ENCODE measurements at regions not wholly inside any gene's neighbourhood (a gene's known extent, or its start where the extent isn't known, plus 50 kb on each side); places are given as distances from the start of the nearest gene placed in this dataset.
"Not testable (repeated sequence)": the region's sequence is repeated elsewhere in the genome, so short reads cannot be mapped to it uniquely, and the experiment has no call there.

DNA sequence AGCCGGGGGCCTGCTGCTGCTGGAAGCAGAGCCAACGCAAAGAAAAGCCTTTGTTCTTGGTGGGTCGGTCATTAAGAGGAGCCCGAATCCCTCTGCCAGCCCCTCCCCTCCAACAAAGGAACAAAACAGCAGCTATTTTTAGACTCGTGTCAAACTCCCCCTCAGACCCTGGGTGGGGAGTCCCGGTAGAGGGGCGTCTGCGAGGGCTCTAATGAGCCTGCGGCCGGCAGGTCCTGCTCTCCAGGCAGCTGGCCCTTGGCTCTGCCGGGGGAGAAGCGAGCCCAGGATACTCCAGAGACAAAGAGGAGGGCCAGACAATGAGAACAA is 114.0 kb downstream of the LHX2 start:
- no peak for DNase-seq (ENCODE audit: low spot score)

DNA sequence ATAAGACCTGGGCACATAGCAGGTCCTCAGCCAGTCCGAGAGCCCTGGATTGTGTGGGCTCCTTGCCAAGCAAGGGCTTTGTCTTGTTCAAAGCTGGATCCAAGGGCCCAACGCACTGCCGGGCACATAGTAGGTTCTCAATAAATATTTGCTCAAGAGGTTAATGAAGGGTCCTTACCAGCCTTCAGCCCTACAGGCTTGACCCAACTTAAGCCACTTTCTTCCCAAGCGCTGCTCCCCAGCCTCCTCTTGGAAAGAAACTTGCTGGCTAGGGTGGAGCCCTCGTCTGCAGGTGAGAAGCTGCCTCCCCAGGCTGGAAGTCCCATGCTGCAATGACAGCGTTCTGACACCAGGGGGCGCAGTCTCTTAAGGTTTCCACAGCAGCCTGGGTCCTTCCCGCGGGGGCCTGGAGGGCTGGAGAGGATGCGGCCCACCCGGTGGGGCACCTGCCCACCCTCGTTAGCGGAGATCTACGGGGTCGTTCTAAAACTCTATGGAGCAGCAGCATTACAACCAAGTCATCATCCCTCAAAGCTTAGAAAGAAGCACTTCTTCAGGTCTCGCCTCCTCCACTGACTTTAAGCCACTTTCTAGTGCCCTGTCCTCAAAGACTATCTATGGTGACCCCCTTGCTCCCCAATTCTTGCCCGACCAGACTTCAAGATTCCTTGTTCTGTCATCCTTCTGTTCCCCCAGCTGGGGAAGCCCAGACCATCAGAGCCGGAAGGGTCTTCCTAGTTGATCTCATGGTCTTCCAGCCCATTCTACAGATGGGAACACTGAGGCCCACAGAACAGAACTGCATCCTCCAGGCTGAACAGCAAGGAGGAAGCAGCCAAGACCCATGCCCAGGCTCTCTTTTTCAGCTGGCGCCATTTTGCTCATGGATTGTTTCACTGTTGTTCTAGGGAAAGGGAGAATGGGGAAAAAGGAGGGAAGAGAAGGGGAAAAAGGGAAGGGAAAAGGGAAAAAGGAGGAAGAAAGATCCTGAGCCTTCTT is 115.4 kb downstream of the LHX2 start:
- peak; percentile 69 for DNase-seq (ENCODE audit: low spot score)

DNA sequence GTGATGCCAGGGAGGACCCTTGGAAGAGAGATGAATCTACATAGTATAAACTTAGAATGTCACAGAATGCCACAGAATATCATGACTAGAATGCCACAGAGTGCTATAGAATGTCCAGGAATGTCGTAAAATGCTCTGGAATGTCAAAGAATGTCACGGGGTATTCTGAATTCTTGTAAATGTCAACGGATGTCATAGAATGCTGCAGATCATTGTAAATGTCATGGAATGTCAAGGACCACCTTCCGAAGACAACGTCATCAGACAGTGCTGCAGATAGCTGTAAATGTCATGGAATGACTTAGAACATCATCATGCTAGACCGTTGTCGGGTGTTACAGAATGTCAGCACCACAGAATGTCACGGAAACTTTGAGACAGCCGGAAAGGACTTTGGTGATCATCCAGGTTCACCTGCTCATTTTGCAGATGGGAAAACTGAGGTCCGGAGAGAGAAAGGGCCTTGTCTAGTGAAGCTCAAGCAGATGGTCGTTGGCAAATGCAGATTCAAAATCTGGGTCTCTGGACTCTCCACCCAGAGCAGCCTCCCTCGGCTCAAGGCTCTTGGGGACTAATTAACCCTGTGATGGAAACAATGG is 117.1 kb downstream of the LHX2 start:
- DNase-seq (ENCODE audit: low spot score) = no peak

DNA sequence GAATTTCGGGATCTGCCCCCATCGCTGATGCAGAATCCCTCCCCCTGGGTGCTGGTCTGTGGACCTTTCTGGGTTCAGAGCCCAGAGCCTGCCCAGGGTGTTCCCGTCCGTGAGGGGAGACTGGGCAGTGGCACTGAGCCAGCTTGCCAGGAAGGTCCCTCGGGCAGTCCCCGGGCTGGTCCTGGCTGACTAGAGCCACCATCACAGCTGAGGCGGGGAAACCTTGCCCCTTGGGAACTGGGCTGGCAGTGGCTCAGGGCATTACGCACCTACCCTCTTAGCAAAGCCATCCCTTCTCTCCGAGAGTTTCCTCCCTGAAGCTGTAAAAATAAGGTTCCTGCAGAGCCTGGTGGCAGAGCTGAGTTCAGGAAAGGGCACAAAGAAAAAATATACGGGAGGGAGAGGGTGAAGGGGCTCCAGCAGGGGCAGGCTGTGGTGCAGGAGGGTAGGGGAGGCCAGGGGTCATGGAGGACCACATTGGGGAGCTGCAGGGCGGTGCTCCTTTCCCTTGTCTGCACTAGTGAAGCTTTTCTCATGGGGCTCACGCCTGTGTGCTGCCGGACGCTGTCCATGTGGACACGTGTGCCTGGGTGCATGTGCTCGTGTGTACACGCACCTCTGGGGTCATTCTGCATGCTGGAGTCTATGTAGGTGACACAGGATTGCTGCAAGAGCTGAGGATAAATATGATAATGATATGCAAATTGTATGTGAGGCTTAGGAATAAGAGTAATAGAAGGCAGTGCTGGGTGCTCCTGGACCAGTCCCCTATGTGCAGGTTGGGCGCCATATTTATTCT is 118.9 kb downstream of the LHX2 start:
- DNase-seq (ENCODE audit: low spot score) = no peak

DNA sequence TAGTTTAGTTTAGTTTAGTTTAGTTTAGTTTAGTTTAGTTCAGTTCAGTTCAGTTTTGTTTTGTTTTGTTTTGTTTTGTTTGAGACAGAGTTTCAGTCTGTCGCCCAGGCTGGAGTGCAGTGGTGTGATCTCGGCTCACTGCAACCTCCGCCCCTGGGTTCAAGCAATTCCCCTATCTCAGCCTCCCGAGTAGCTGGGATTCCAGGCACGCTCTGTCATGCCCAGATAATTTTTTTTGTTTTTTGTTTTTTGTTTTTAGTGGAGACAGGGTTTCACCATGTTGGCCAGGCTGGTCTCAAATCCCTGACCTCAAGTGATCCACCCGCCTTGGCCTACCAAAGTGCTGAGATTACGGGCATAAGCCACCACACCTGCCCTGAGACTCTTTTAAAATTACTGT is 120.0 kb downstream of the LHX2 start:
- not testable (repeated sequence) for DNase-seq (ENCODE audit: low spot score)

DNA sequence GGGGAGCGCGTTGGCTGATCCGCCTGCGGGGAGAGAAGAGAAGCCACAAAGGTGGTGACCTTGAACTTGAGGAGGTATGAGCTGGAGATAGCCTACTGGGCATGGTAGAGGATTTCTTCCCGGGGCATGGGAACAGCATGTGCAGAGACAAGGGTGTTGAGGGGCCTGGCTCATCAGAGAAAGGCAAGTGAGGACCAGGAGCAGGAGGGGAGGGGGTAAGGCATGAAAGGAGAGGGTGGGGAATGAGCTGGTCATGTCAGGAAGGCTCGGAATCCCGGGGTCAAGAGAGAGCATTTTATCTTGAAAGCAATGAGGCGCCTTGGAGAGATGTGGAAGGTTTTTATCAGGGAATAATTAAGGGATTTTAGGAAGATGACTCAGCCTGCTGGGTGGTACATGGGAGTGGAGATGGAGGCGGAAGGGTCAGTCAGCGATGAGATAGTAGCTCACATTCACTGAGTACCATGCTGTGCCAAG is 121.1 kb downstream of the LHX2 start:
- no peak for DNase-seq (ENCODE audit: low spot score)

DNA sequence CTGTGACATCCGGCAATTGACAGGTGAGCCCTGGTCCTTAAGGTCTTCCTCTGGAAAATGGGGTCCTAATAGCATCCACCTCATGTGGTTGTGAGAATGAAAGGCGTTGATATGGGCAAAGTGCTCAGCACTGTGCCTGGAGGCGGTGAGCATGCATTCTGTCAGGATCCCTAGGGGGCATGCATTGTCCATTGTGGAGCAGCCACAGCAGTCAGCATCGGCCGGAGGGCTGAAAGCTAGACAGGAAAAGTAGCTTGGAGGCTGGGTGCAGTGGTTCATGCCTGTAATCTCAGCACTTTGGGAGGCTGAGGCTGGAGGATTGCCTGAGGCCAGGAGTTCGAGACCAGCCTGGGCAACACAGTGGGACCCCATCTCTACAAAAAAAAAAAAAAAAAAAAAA is 122.2 kb downstream of the LHX2 start:
- peak; percentile 54 for DNase-seq (ENCODE audit: low spot score)

DNA sequence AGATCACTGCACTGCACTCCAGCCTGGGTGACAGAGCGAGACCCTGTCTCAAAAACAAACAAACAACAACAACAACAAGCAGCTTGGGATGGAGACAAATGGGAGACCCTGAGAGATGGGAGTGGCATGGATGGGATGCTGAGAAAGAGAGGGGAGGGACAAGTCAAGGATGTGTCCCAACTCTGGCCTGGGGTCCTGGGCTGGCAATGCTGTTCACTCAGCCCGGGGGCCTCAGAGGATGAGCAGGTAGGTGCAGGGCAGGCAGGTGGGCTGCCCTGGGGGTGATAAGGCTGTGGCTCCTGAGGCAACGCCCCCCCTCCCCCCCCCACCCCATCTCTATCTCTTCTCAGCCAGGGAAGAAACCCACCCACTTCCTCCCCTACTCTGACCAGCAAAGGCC is 123.0 kb downstream of the LHX2 start:
- no peak for DNase-seq (ENCODE audit: low spot score)

DNA sequence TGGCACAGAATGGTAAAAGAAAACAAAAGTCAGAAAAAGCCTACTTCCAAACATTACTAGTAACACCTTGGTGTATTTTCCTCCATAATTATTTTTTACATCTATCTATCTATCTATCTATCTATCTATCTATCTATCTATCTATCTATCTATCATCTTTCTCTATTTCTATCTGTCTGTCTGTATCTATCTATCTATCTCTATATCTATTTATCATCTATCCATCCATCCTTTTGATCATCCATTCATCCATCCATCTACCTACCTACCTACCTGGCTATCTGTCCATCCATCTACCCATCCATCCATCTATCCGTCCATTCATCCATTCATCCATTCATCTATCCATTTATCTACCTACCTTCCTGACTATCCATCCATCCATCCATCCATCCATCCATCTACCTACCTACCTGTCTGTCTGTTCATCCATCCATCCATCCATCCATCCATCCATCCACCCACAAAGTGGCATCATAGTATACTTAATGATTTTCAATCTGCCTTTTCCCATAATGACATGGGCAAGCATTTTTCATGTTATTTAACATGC is 121.9 kb upstream of the NEK6 start:
- no peak for DNase-seq (ENCODE audit: low spot score)

DNA sequence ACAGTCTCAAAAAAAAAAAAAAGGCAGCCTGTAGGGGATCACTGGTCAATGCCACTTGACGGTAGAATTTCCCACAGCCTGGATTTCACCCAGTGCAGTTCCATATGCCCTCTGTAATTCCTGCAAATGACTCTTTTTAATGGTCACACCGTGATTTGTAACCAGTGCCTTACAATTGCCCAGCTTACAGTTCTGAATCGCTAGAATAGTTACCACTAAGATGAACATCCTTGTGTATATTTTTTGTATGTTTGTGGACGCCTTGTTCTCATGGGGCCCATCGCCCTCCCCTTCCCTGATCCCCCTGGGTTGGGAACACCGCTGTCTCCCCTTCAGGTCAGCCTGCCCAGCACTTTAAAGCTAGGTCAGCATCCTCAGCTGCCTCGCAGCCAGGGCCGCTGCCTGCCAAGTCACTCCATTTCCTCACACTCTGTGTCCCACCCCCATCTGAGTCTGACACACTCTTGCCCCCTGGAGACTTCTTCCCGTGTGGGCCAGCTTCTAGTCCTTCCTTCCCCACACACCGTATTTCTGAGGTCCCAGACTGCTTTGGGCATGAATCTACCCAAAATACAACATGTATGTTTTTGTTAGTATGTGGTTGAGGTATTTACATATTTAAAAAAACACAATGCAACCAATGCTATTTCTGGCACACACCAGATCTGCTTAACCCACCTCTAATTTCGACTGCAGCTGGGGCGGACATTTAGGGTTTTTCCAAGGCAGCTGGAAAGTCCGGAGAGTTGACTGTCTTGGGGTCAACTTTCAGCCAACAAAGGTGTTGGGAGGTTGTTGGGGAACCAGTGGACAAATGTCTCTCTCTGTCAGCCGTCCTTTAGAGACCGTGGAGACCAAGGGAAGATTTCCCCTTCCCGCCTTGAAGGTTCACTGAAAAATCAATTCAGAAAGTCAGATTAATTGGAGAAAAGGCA is 120.5 kb upstream of the NEK6 start:
- no peak for DNase-seq (ENCODE audit: low spot score)

DNA sequence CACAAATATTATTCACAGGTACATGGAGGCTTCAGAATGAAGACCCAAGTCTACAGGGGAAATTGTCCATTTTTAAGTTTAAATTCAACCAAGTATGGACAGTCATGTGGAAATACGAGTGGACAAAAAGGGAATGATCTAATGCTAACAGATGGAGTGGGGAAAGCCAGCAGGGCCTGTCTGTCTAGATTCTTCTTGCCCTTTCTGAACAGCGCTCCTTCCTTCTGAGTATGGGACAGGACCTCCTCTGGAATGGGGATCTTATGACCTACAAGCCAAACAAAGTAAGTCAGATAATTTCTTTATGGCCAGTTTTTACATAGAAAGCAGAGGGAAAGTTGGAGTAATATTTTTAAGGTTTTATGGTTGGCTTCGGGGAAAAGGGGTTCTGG is 119.8 kb upstream of the NEK6 start:
- DNase-seq (ENCODE audit: low spot score) = no peak

DNA sequence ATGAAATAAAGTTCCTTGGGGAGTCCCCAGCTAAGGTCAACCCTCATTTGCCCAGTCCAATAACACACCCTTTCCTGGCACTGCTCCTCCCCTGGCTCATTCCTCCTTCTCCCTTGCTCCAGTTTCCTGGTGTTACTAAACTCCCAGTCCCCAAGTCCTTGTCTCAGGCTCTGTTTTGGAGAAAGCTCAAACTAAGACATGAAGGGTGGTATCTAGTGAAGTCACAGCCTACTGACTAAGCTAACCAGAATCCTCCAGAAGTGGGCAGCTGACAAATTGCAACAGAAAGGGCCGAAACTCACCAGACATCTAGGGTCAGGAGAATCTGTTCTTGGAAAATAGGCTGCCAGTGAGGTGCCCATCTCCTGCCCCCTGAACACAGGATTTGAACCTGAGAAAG is 118.7 kb upstream of the NEK6 start:
- peak; percentile 80 for DNase-seq (ENCODE audit: low spot score)

DNA sequence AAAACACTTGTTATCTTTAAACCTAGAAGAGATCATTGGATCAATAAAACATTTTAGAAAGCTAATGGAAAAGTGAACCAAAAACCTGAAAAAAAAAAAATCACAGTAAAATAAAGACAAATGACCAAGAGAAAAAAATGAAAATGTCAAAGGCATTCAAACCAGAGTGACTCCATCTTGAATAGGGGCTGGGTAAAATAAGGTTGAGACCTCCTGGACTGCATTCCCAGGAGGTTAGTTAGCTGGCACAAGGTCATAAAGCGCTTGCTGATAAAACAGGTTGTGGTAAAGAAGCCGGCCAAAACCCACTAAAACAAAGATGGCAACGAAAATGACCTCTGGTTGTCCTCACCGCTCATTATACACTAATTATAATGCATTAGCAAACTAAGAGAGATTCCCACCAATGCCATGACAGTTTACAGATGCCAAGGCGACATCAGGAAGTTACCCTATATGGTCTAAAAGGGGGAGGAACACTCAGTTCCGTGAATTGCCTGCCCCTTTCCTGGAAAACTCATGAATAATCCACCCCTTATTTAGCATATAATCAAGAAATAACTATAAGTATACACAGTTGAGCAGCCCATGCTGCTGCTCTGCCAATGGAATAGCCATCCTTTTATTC is 116.7 kb upstream of the NEK6 start:
- DNase-seq (ENCODE audit: low spot score) = no peak

DNA sequence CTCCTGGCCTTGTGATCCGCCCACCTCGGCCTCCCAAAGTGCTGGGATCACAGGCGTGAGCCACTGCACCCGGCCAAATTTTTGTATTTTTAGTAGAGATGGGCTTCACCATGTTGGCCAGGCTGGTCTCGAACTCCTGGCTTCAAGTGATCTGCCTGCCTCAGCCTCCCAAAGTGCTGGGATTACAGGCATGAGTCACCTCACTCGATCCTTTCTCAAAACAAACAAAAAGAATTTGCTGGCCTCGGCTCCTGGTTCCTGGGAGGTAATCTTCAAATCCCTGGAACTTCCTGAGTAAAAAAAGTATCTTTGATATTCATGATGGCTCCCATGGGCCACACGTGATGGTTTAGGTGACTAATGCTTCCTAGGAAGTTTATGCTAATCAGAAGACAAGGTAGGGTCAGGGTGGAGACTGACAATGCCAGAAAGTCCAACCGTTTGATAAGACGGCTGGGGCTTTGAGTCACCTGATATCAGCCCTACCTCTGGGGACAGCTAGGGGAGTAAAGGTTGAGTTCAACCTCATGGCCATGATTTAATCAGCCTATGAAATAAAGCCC is 113.1 kb upstream of the NEK6 start:
- DNase-seq (ENCODE audit: low spot score) = not testable (repeated sequence)

DNA sequence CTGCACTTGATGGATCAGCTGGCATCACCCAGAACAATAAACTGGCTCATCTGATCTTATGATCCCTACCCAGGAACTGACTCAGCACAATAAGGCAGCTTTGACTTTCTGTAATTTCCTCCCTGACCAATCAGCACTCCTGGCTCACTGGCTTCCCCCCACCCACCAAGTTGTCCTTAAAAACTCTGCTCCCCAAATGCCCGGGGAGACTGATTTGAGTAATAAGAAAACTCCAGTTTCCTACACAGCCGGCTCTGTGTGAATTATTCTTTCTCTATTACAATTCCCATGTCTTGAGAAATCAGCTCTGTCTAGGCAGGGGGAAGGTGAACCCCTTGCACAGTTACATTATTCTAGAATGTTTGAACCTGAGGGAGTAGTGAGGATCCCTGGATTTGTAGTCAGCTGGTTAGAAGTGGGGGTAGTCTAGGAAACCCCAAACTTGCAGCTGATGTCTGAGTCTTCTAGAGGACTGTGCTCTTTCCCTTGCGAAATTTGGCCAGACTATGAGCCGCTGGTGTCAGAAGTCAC is 111.7 kb upstream of the NEK6 start:
- no peak for DNase-seq (ENCODE audit: low spot score)

DNA sequence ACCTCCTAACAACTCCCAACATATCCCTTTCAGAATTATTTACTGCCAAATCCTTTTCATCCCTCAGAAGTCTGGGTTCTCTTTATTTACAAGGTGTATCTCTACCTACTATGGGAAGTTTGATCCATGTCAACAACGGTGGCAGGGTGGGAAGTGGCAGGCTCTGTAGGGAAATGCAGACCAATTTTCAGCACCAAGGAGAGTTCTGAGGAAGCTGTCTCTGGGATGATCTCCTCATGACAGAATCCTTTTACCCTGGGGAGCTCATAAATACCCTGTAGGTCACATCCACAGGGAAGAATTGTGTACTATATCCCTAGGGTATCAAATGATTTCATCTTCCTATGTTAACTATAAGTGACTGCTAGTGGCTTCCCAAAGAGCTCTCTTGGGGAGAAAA is 107.8 kb upstream of the NEK6 start:
- peak; percentile 25 for DNase-seq (ENCODE audit: low spot score)

DNA sequence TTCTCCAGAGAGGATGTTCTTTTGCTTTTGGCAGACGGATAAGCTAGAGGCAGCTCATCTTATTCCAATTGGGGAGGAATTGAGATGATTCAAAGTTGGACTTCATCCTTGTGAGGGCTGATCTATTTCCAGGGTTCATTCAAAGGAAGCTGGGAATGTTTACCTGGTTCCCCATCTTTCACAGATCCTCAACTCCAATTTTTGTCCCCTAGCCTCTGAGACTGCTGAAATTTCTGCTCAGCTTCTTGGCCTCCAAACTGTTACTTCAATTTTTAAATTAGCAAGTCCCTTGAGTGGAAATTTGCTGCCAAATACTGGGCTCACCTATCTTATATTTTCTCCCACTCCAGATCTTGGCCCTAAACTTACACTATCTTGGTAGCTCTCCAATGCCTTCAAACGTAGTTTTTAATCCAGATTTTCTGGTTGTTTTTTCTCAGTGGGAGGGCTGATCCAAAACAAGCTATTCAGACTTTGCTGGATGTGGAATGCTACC is 93.9 kb upstream of the NEK6 start:
- no peak for DNase-seq (ENCODE audit: low spot score)

DNA sequence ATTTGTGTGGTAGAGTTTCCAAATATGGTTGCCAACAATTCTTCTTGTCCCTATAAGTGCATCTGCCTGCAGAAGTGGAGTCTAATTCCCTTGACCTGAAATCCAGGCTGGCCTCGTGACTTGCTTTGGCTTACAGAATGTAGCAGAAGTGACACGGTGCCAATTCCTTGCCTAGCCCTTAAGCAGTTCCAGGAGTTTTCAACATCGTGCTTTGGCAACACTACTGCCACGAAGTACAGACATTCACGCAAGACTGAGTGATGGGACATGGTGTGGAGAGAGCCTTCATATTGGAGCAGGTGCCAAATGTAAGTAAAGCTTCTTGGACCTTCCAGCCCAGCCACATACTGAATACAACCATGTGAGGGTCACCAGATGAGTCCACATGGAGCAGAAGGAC is 92.9 kb upstream of the NEK6 start:
- no peak for DNase-seq (ENCODE audit: low spot score)

DNA sequence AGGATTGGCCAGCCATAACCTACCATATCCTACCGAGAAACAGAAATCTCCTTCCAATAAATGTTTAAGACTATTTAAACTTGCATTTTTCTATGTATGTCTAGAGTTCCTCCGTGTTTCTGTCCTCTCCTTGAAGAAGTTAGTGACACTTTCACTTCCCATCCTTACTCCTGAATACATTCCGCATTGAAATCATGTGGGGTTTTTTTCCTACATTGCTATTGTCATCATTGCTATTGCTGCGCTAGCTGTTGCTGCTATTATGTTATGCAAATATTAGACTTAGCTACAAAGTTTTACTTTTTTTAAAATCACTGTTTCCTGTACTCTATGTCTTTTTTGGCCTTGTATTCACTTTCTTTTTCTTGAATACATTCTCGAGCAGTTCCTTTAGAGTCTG is 83.3 kb upstream of the NEK6 start:
- DNase-seq (ENCODE audit: low spot score) = no peak

DNA sequence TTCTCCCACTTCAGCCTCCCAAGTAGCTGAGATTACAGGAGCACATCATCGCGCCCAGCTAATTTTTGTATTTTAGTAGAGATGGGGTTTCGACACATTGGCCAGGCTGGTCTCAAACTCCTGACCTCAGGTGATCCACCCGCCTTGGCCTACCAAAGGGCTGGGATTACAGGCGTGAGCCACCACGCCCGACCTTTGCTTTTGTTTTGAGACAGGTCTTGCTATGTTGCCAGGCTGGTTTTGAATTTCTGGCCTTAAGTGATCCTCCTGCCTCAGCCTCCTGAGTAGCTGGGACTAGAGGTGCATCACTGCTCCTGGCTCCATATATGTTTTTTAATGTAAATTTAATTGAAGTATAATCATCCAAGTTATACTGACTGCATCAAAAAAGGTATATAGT is 80.2 kb upstream of the NEK6 start:
- not testable (repeated sequence) for DNase-seq (ENCODE audit: low spot score)
